ENCODE measurements at regions not wholly inside any gene's neighbourhood (a gene's known extent, or its start where the extent isn't known, plus 50 kb on each side); places are given as distances from the start of the nearest gene placed in this dataset.

- TF ChIP-seq POU6F1 (CRISPR knock-in tag; IDR thresholded peaks at IDR 0.05; ENCODE audit: borderline replicate concordance, low read depth) (no peak), ISL1 (CRISPR knock-in tag; IDR thresholded peaks at IDR 0.05) (no peak), ZFP3 (CRISPR knock-in tag; IDR thresholded peaks at IDR 0.05) (no peak), TCF4 (CRISPR knock-in tag; IDR thresholded peaks at IDR 0.05; ENCODE audit: borderline replicate concordance) (no peak), ZNF70 (CRISPR knock-in tag; IDR thresholded peaks at IDR 0.05) (no peak), ARNTL (CRISPR knock-in tag; IDR thresholded peaks at IDR 0.05; ENCODE audit: borderline replicate concordance, low read depth) (no peak), TSHZ2 (CRISPR knock-in tag; IDR thresholded peaks at IDR 0.05) (no peak), CSRNP3 (CRISPR knock-in tag; IDR thresholded peaks at IDR 0.05) (no peak), PPARA (CRISPR knock-in tag; IDR thresholded peaks at IDR 0.05; ENCODE audit: borderline replicate concordance) (no peak), SNAI2 (CRISPR knock-in tag; IDR thresholded peaks at IDR 0.05) (no peak)
These were observed 82.3 kb downstream of the TNFAIP2 start for GRCh38 chr14:103205541-103205906.
